Panc1 (cell line): ENCODE measurements at regions not wholly inside any gene's neighbourhood (a gene's known extent, or its start where the extent isn't known, plus 50 kb on each side); places are given as distances from the start of the nearest gene placed in this dataset.

Experiments used
- ATAC-seq: fragments of 200-7000 bp; cut with Tn5 transposase; 2 replicates; pipeline ENCODE4 v1.9.1; 2020; ENCODE audit warnings: mild to moderate bottlenecking, moderate library complexity
- BruUV-seq: library from RNA; stranded (reverse); fragments of 400-500 nt; replicated peaks from 2 replicates; lab custom pipeline; 2021; lab: Mats Ljungman, UMichigan
- CTCF ChIA-PET: fragments of 300-600 bp; sonication (Branson Sonifier 250); formaldehyde crosslinking; loops from one replicate; lab custom pipeline; 2022; ENCODE audit warnings: antibody characterized with exemption; lab: Charles Lee
- POLR2A ChIA-PET: fragments of 300-600 bp; sonication (Branson Sonifier 250); formaldehyde crosslinking; loops from one replicate; lab custom pipeline; 2022; ENCODE audit warnings: antibody characterized with exemption; lab: Charles Lee
- DNase-seq: peaks from one replicate; pipeline ENCODE4 v3.0.0-alpha.2; 2010; ENCODE audit warnings: low read depth, low spot score
- H3K27ac ChIP-seq: 2 replicates; pipeline ENCODE4 v1.5.1; 2011; ENCODE audit warnings: mild to moderate bottlenecking, low read length, inconsistent platforms
- H3K27me3 ChIP-seq: fragments of 200-500 bp; sonication (Bioruptor generic); 2 replicates; pipeline ENCODE4 v1.6.0; 2014; ENCODE audit warnings: low read length, inconsistent platforms; ENCODE audit not compliant: control insufficient read depth, insufficient read depth
- H3K36me3 ChIP-seq: fragments of 200-500 bp; sonication (Bioruptor generic); 2 replicates; pipeline ENCODE4 v1.5.1; 2014; ENCODE audit warnings: inconsistent platforms, mild to moderate bottlenecking, low read length, moderate library complexity; ENCODE audit not compliant: control insufficient read depth, insufficient read depth
- H3K4me1 ChIP-seq: 2 replicates; pipeline ENCODE4 v1.5.1; 2011; ENCODE audit warnings: inconsistent platforms, mild to moderate bottlenecking, low read length, moderate library complexity; ENCODE audit not compliant: control insufficient read depth, insufficient read depth
- H3K4me3 ChIP-seq, 2 experiments: 2 replicates each; pipeline ENCODE4 v1.5.1; 2011 to 2012; ENCODE audit warnings: low read depth in 2 of 2, low read length in 2 of 2, mild to moderate bottlenecking in 2 of 2, inconsistent platforms in 1 of 2, moderate library complexity in 1 of 2
- H3K9me3 ChIP-seq: fragments of 200-500 bp; sonication (Bioruptor generic); 2 replicates; pipeline ENCODE4 v1.5.1; 2014; ENCODE audit warnings: low read depth, mild to moderate bottlenecking, inconsistent platforms, low read length, moderate library complexity; ENCODE audit not compliant: control insufficient read depth, insufficient read depth
- POLR2AphosphoS5 ChIP-seq: IDR thresholded peaks from 2 replicates; pipeline ENCODE4 v1.6.1; 2012; ENCODE audit warnings: mild to moderate bottlenecking, low read depth, low read length, moderate library complexity
- SIN3A ChIP-seq: IDR thresholded peaks from 2 replicates; pipeline ENCODE4 v1.6.1; 2012; ENCODE audit warnings: low read depth, mild to moderate bottlenecking, low read length, moderate library complexity, borderline replicate concordance; ENCODE audit not compliant: insufficient read depth
- TCF7L2 ChIP-seq: IDR thresholded peaks from 2 replicates; pipeline ENCODE4 v1.6.1; 2011; ENCODE audit warnings: mild to moderate bottlenecking, low read depth, low read length, inconsistent platforms
- in situ Hi-C: cut with HindIII; loops from 2 replicates; pipeline ENCODE4 v1.10.0; 2016; ENCODE audit warnings: low sequenced_read_pairs, low pct_unique_long_range_greater_than_20kb
- intact Hi-C: fragments of 100-400 bp; cut with micrococcal nuclease; formaldehyde crosslinking; loops from one replicate; pipeline ENCODE4 v1.10.0; 2022; ENCODE audit not compliant: unreplicated experiment
- TF ChIP-seq, protein P1 (sequence below): fragments of 450-650 bp; IDR thresholded peaks from 2 replicates; pipeline ENCODE4 v1.5.1; 2017; ENCODE audit warnings: mild to moderate bottlenecking
- TF ChIP-seq, protein P2 (sequence below), 2 experiments: IDR thresholded peaks; 2 replicates each; pipeline ENCODE4 v1.6.1; 2011 to 2012; ENCODE audit warnings: low read depth in 2 of 2, control low read depth in 1 of 2, low read length in 1 of 2, mild to moderate bottlenecking in 1 of 2, moderate library complexity in 1 of 2; ENCODE audit not compliant: insufficient read depth in 1 of 2

DNA sequence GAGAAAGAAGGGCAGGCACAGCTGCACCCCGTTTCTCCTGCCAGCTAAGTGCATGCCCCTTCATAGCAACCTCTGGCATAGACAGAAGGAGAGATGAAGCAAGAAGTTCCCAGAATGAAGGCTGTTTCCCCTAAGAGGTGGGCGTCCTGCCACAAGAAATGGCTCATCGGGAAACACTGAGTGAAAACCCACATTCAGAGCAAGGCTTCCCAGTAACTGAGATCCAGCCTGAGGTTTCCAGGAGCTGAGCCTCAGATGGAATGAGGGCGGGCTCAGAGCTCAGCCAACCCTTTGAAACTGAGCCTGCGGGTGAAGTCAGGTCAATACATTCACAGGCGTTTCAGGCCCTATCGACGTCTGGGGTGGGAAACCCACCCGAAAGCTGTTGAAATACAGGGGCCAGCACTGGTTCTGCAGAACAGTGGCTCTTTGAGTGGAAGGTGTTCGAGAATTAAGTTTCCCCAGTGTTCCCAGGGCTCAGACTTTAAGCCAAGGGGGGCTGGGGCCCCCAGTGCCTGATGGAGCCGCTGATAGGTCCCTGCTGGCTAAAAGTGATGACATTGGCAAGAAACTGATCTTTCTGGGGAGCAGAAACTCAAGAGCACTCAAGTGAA lies 510.2 kb downstream of the RPS24 start:
- in situ Hi-C loops (no loop called here), intact Hi-C loops (no loop called here)
- Histone ChIP-seq H3K27ac (no peak overlapping the region), H3K9me3 (no peaks in the 10 kb centered on the region; the same call in 1 of the 2 replicates), H3K36me3 (no peaks in the 10 kb centered on the region), H3K4me3 (no peak overlapping the region), H3K27me3 (peaks cover 18% of the 10 kb centered on the region), H3K4me1 (peaks cover 6% of the 10 kb centered on the region; the same call in 1 of the 2 replicates)
- DNase-seq: no peak
- BruUV-seq: no TSS peak
- TF ChIP-seq POLR2AphosphoS5: no peak
- TF ChIP-seq, protein P1, sequence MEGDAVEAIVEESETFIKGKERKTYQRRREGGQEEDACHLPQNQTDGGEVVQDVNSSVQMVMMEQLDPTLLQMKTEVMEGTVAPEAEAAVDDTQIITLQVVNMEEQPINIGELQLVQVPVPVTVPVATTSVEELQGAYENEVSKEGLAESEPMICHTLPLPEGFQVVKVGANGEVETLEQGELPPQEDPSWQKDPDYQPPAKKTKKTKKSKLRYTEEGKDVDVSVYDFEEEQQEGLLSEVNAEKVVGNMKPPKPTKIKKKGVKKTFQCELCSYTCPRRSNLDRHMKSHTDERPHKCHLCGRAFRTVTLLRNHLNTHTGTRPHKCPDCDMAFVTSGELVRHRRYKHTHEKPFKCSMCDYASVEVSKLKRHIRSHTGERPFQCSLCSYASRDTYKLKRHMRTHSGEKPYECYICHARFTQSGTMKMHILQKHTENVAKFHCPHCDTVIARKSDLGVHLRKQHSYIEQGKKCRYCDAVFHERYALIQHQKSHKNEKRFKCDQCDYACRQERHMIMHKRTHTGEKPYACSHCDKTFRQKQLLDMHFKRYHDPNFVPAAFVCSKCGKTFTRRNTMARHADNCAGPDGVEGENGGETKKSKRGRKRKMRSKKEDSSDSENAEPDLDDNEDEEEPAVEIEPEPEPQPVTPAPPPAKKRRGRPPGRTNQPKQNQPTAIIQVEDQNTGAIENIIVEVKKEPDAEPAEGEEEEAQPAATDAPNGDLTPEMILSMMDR: no peak
- no peak for TF ChIP-seq SIN3A
- TF ChIP-seq TCF7L2: no peak
- TF ChIP-seq, protein P2, sequence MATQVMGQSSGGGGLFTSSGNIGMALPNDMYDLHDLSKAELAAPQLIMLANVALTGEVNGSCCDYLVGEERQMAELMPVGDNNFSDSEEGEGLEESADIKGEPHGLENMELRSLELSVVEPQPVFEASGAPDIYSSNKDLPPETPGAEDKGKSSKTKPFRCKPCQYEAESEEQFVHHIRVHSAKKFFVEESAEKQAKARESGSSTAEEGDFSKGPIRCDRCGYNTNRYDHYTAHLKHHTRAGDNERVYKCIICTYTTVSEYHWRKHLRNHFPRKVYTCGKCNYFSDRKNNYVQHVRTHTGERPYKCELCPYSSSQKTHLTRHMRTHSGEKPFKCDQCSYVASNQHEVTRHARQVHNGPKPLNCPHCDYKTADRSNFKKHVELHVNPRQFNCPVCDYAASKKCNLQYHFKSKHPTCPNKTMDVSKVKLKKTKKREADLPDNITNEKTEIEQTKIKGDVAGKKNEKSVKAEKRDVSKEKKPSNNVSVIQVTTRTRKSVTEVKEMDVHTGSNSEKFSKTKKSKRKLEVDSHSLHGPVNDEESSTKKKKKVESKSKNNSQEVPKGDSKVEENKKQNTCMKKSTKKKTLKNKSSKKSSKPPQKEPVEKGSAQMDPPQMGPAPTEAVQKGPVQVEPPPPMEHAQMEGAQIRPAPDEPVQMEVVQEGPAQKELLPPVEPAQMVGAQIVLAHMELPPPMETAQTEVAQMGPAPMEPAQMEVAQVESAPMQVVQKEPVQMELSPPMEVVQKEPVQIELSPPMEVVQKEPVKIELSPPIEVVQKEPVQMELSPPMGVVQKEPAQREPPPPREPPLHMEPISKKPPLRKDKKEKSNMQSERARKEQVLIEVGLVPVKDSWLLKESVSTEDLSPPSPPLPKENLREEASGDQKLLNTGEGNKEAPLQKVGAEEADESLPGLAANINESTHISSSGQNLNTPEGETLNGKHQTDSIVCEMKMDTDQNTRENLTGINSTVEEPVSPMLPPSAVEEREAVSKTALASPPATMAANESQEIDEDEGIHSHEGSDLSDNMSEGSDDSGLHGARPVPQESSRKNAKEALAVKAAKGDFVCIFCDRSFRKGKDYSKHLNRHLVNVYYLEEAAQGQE (IDR thresholded peaks at IDR 0.05; ENCODE audit: insufficient read depth in 1 of 2, low read depth in 2 of 2, low read length in 1 of 2): no peak
- POLR2A ChIA-PET: no interaction called here
- ATAC-seq: no peak
- CTCF ChIA-PET: no interaction called here

DNA sequence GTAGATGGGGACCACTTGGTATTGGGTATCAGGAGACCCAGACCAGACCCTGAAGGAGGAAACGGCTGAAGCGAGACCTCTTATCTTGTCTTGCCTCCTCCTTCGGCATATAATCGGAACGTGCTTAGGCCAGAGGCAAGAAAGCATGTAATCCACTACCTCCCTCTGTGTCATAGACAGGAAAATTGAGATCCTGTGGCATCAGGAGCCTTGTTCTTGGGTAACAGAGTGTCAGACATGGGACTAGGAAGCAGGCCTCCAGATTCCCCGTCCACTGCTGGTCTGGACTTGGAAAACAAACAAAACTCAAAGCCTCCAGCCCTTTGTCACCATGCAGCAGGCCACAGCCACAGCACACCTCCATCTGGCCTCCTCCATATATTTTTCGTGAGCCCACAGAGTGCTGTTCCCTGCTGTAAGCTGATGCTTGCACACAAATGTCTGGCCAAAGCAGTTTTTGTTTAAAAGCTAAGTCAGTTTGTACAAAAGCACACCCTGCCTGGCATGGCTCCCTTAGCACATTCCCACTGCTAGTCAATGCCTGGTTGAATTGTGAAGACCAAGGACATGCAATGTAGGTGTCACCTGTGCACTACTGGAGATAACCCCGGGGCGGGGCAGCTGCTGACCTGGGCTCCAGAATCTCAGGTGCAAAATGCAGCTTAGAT lies 510.9 kb downstream of the RPS24 start:
- peaks cover 6% of the 10 kb centered on the region; the same call in 1 of the 2 replicates for H3K4me1 ChIP-seq
- DNase-seq (no peak), ATAC-seq (no peak)
- no TSS peak for BruUV-seq
- TF ChIP-seq TCF7L2: no peak
- TF ChIP-seq, protein P2 (IDR thresholded peaks at IDR 0.05; ENCODE audit: insufficient read depth in 1 of 2, low read depth in 2 of 2, low read length in 1 of 2): no peak
- TF ChIP-seq, protein P1: no peak
- no peak for TF ChIP-seq SIN3A
- no peak for TF ChIP-seq POLR2AphosphoS5
- H3K27me3 ChIP-seq: peaks cover 24% of the 10 kb centered on the region
- H3K4me3 ChIP-seq: no peak overlapping the region
- no peaks in the 10 kb centered on the region for H3K36me3 ChIP-seq
- CTCF ChIA-PET: no interaction called here
- in situ Hi-C loops: no loop called here
- POLR2A ChIA-PET: no interaction called here
- intact Hi-C loops: no loop called here
- no peaks in the 10 kb centered on the region; the same call in 1 of the 2 replicates for H3K9me3 ChIP-seq
- no peak overlapping the region for H3K27ac ChIP-seq
